Fibroblast of lung (primary cell): ENCODE measurements at regions not wholly inside any gene's neighbourhood (a gene's known extent, or its start where the extent isn't known, plus 50 kb on each side); places are given as distances from the start of the nearest gene placed in this dataset.

ENCODE experiments used
- DNase-seq, 2 donors: peaks; one replicate each; pipeline versions ENCODE4 v3.0.0 to v3.0.0-alpha.2; 2010; ENCODE audit warnings: low read depth in 2 of 2
- H2AFZ ChIP-seq: 2 replicates; pipeline ENCODE4 v1.5.1; 2012; ENCODE audit warnings: low read length, control low read depth, inconsistent platforms
- H3K27ac ChIP-seq: 2 replicates; pipeline ENCODE4 v1.5.1; 2011; ENCODE audit warnings: low read length, control low read depth; ENCODE audit not compliant: insufficient read depth
- H3K27me3 ChIP-seq: 2 replicates; pipeline ENCODE4 v1.5.1; 2011; ENCODE audit warnings: mild to moderate bottlenecking, low read length; ENCODE audit not compliant: control insufficient read depth, insufficient read depth
- H3K36me3 ChIP-seq: 2 replicates; pipeline ENCODE4 v1.5.1; 2011; ENCODE audit warnings: low read length; ENCODE audit not compliant: control insufficient read depth, insufficient read depth
- H3K4me1 ChIP-seq: 2 replicates; pipeline ENCODE4 v1.5.1; 2011; ENCODE audit warnings: low read length; ENCODE audit not compliant: control insufficient read depth, insufficient read depth; ENCODE audit errors: extremely low read depth
- H3K4me2 ChIP-seq: 2 replicates; pipeline ENCODE4 v1.5.1; 2011; ENCODE audit warnings: low read length, control low read depth; ENCODE audit not compliant: insufficient read depth; ENCODE audit errors: extremely low read depth
- H3K4me3 ChIP-seq, 4 experiments: fragments of 200-600 bp in 1 of 4; sonication (generic) in 1 of 4; replicated peaks in 1 of 4; 2 replicates each; pipeline ENCODE4 v1.5.1; 2011 to 2016; ENCODE audit warnings: low read length in 4 of 4, low read depth in 3 of 4, mild to moderate bottlenecking in 3 of 4, control low read depth in 2 of 4, inconsistent platforms in 1 of 4, mixed read lengths in 1 of 4; ENCODE audit not compliant: insufficient read depth in 1 of 4; ENCODE audit errors: control extremely low read depth in 1 of 4
- H3K79me2 ChIP-seq: 2 replicates; pipeline ENCODE4 v1.5.1; 2012; ENCODE audit warnings: mild to moderate bottlenecking, low read length, inconsistent platforms; ENCODE audit not compliant: control insufficient read depth, insufficient read depth
- H3K9ac ChIP-seq: 2 replicates; pipeline ENCODE4 v1.5.1; 2011; ENCODE audit warnings: mild to moderate bottlenecking, low read length, control low read depth; ENCODE audit not compliant: insufficient read depth
- H3K9me3 ChIP-seq: 2 replicates; pipeline ENCODE4 v1.5.1; 2012; ENCODE audit warnings: low read depth, low read length; ENCODE audit not compliant: control insufficient read depth, insufficient read depth
- H4K20me1 ChIP-seq: 2 replicates; pipeline ENCODE4 v1.5.1; 2011; ENCODE audit warnings: low read length; ENCODE audit not compliant: control insufficient read depth, insufficient read depth; ENCODE audit errors: extremely low read depth
- EZH2 ChIP-seq: IDR thresholded peaks from 2 replicates; pipeline ENCODE4 v1.5.1; 2012; ENCODE audit warnings: low read length, control low read depth, mild to moderate bottlenecking; ENCODE audit errors: missing control alignments
- TF ChIP-seq, protein P1 (sequence below), 2 donors: IDR thresholded peaks in 1 of 2; conservative IDR thresholded peaks in 1 of 2; 1 replicate in 1 of 2; 2 replicates in 1 of 2; pipeline ENCODE4 v1.5.1; 2011 to 2012; ENCODE audit warnings: low read length in 2 of 2, control low read depth in 1 of 2, inconsistent platforms in 1 of 2, low read depth in 1 of 2, mild to moderate bottlenecking in 1 of 2

DNA sequence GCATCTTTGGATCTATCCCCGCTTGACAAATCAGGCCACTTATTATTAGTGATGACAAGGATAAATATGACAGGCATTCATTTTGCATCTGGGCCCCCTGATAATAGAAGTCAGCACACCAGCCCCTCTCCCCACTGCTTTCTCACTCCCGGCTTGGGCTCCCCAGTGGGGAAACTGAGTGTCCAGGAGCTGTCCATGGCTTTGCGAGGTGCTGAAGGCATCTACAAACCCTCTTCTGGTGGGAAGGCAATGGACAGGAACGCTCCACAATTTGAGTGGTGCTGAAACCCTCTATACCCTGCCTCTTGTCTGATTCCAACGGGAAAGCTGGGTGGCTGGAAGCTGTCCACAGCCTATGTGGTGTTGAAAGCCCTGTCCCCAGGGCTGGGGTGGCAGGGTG is 61.7 kb upstream of the PCBD1 start:
- no peaks in the 10 kb centered on the region for H3K4me1 ChIP-seq
- peaks cover 2% of the 10 kb centered on the region for H3K27me3 ChIP-seq
- no peak overlapping the region for H3K9ac ChIP-seq
- H3K4me3 ChIP-seq: no peak overlapping the region
- DNase-seq: no peak
- H2AFZ ChIP-seq: no peak overlapping the region
- TF ChIP-seq, protein P1, sequence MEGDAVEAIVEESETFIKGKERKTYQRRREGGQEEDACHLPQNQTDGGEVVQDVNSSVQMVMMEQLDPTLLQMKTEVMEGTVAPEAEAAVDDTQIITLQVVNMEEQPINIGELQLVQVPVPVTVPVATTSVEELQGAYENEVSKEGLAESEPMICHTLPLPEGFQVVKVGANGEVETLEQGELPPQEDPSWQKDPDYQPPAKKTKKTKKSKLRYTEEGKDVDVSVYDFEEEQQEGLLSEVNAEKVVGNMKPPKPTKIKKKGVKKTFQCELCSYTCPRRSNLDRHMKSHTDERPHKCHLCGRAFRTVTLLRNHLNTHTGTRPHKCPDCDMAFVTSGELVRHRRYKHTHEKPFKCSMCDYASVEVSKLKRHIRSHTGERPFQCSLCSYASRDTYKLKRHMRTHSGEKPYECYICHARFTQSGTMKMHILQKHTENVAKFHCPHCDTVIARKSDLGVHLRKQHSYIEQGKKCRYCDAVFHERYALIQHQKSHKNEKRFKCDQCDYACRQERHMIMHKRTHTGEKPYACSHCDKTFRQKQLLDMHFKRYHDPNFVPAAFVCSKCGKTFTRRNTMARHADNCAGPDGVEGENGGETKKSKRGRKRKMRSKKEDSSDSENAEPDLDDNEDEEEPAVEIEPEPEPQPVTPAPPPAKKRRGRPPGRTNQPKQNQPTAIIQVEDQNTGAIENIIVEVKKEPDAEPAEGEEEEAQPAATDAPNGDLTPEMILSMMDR (conservative IDR thresholded peaks at IDR 0.05 in 1 of 2, IDR thresholded peaks at IDR 0.05 in 1 of 2; ENCODE audit: low read depth in 1 of 2, low read length in 2 of 2): no peak
- TF ChIP-seq EZH2: no peak
- no peak overlapping the region for H3K27ac ChIP-seq
- H3K79me2 ChIP-seq: no peaks in the 10 kb centered on the region
- H3K9me3 ChIP-seq: no peaks in the 10 kb centered on the region
- H4K20me1 ChIP-seq: no peaks in the 10 kb centered on the region
- H3K36me3 ChIP-seq: no peaks in the 10 kb centered on the region
- H3K4me2 ChIP-seq: no peak overlapping the region

DNA sequence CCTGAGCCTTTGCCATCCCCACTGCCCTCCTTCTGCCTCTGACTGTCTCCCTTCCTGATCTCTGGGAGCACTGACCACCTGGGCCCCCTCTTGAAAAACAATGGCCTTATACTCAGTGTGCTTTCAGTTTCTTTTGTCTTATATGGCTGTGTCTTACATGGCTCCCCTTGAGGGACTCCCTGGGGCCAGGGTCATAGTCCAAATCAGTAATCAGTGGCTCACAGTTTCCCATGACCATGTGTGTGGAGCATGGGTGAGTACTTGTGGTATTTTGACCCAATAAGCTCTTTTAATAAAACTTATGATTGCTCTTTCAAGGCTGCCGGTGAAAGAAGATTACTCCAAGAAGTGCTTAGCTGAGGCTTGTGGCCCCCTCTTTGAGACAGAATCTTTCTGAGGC is 62.4 kb upstream of the PCBD1 start:
- no peak for DNase-seq
- H4K20me1 ChIP-seq: no peaks in the 10 kb centered on the region
- H2AFZ ChIP-seq: no peak overlapping the region
- no peaks in the 10 kb centered on the region for H3K79me2 ChIP-seq
- no peak overlapping the region for H3K4me2 ChIP-seq
- H3K4me1 ChIP-seq: no peaks in the 10 kb centered on the region
- H3K36me3 ChIP-seq: no peaks in the 10 kb centered on the region
- no peaks in the 10 kb centered on the region for H3K9me3 ChIP-seq
- no peak overlapping the region for H3K9ac ChIP-seq
- no peak overlapping the region for H3K27ac ChIP-seq
- no peak for TF ChIP-seq EZH2
- TF ChIP-seq, protein P1 (conservative IDR thresholded peaks at IDR 0.05 in 1 of 2, IDR thresholded peaks at IDR 0.05 in 1 of 2; ENCODE audit: low read depth in 1 of 2, low read length in 2 of 2): no peak
- H3K27me3 ChIP-seq: peaks cover 2% of the 10 kb centered on the region
- H3K4me3 ChIP-seq: no peak overlapping the region

DNA sequence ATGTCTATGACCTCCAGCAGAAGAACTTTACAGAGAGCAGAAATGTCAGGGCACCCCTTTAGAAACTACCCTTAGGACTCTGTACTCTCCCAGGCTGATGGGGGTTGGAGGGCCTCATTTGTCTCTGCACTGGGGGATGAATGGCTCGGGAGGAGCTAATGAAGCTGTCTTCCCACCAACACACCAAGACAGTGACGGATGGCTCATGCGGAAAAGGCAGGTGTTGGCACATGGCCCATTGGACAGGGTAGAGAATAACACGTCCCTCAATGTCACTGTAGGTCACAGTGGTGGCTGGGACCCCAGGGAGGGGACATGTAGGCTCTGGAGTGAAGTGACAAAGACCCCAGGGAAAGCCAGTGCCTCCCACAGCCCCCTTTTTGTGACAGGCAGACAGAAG is 64.0 kb upstream of the PCBD1 start:
- TF ChIP-seq, protein P1 (conservative IDR thresholded peaks at IDR 0.05 in 1 of 2, IDR thresholded peaks at IDR 0.05 in 1 of 2; ENCODE audit: low read depth in 1 of 2, low read length in 2 of 2): no peak
- no peak for TF ChIP-seq EZH2
- no peak overlapping the region for H2AFZ ChIP-seq
- no peak overlapping the region for H3K4me2 ChIP-seq
- no peak overlapping the region for H3K4me3 ChIP-seq
- peaks cover 2% of the 10 kb centered on the region for H3K27me3 ChIP-seq
- H3K4me1 ChIP-seq: no peaks in the 10 kb centered on the region
- no peaks in the 10 kb centered on the region for H3K9me3 ChIP-seq
- no peak for DNase-seq
- H4K20me1 ChIP-seq: no peaks in the 10 kb centered on the region
- H3K79me2 ChIP-seq: no peaks in the 10 kb centered on the region
- no peaks in the 10 kb centered on the region for H3K36me3 ChIP-seq
- H3K27ac ChIP-seq: no peak overlapping the region
- no peak overlapping the region for H3K9ac ChIP-seq
